Upper lobe of left lung (tissue), 6 donors: ENCODE measurements at regions not wholly inside any gene's neighbourhood (a gene's known extent, or its start where the extent isn't known, plus 50 kb on each side); places are given as distances from the start of the nearest gene placed in this dataset.

Experiments
- ATAC-seq, 2 donors: fragments of 200-7000 bp; cut with Tn5 transposase; one replicate each; pipeline ENCODE4 v1.9.1; 2022; ENCODE audit warnings: mild to moderate bottlenecking in 2 of 2, moderate library complexity in 2 of 2; ENCODE audit not compliant: low FRiP score in 2 of 2
- DNase-seq, 2 donors: peaks; one replicate each; pipeline ENCODE4 v3.0.0-alpha.2; 2019 to 2020
- H3K27ac ChIP-seq, 4 donors: fragments of 200-600 bp; sonication (generic); one replicate each; pipeline ENCODE4 v1.5.1; 2016 to 2019
- H3K27me3 ChIP-seq, 4 donors: fragments of 200-600 bp; sonication (generic); one replicate each; pipeline ENCODE4 v1.5.1; 2017 to 2019
- H3K36me3 ChIP-seq, 4 donors: fragments of 200-600 bp; sonication (generic); one replicate each; pipeline ENCODE4 v1.5.1; 2016 to 2019
- H3K4me1 ChIP-seq, 4 donors: fragments of 200-600 bp; sonication (generic); one replicate each; pipeline ENCODE4 v1.5.1; 2018 to 2019
- H3K4me3 ChIP-seq, 4 donors: fragments of 200-600 bp; sonication (generic); one replicate each; pipeline ENCODE4 v1.5.1; 2017 to 2019; ENCODE audit warnings: mild to moderate bottlenecking in 2 of 4, moderate library complexity in 1 of 4
- H3K9me3 ChIP-seq, 4 donors: fragments of 200-600 bp; sonication (generic); one replicate each; pipeline ENCODE4 v1.5.1; 2018 to 2019
- CTCF ChIP-seq, 6 experiments: fragments of 450-650 bp in 4 of 6; fragments of 200-600 bp in 2 of 6; sonication (generic) in 2 of 6; IDR thresholded peaks; one replicate each; pipeline ENCODE4 v1.5.1; 2016 to 2019; ENCODE audit warnings: antibody characterized with exemption in 6 of 6
- EP300 ChIP-seq, 4 donors: sonication (generic); formaldehyde crosslinking; IDR thresholded peaks; one replicate each; pipeline ENCODE4 v1.5.1; 2017; ENCODE audit warnings: antibody characterized with exemption in 4 of 4, control low read depth in 2 of 4
- POLR2A ChIP-seq, 4 donors: fragments of 450-650 bp; IDR thresholded peaks; one replicate each; pipeline ENCODE4 v1.5.1; 2016 to 2017; ENCODE audit warnings: antibody characterized with exemption in 4 of 4, mild to moderate bottlenecking in 2 of 4
- POLR2AphosphoS5 ChIP-seq, 2 donors: sonication (generic); formaldehyde crosslinking; IDR thresholded peaks; one replicate each; pipeline ENCODE4 v1.5.1; 2017; ENCODE audit warnings: antibody characterized with exemption in 2 of 2
- WGBS, 2 donors: methylation state at CpG; one replicate each; pipeline ENCODE4 v1.1.5; 2017 to 2018; 5-methylcytosine and 5-hydroxymethylcytosine counted together
- donor health status: DM: no; HTN: no; CAD: no; lungs with moderate emphysema.
- donor health status: DM: no; HTN: yes; CAD: no; lungs with severe emphysema.

GRCh38 chr16:85205747-85206471, 93.6 kb upstream of the CIBAR2 start:
- Histone ChIP-seq H3K27me3 (no peaks in the 10 kb centered on the region), H3K4me1 (peaks cover 25 to 37% (median 30%) of the 10 kb centered on the region in 4 donors)

GRCh38 chr16:85206472-85207356, 94.4 kb upstream of the CIBAR2 start:
- TF ChIP-seq POLR2AphosphoS5 (IDR thresholded peaks at IDR 0.05) (peak in 1 of 2 donors; percentile 44), CTCF (IDR thresholded peaks at IDR 0.05) (no peak), EP300 (IDR thresholded peaks at IDR 0.05) (no peak), POLR2A (IDR thresholded peaks at IDR 0.05) (no peak)
- Histone ChIP-seq H3K4me1 (peaks cover 25 to 41% (median 30%) of the 10 kb centered on the region in 4 donors), H3K9me3 (no peaks in the 10 kb centered on the region), H3K27me3 (no peaks in the 10 kb centered on the region), H3K27ac (peak overlapping the region in 3 of 4 donors; percentile 12 to 56 (median 48)), H3K4me3 (no peak overlapping the region), H3K36me3 (no peaks in the 10 kb centered on the region)
- ATAC-seq (peak; percentile 30 to 31), DNase-seq (peak; percentile 38 to 89)
- 26 to 50% methylated on average over 6 to 25 of the region's 31 CpGs for WGBS, 2 donors

More at GRCh38 chr16:85205747-85206471, 93.6 kb upstream of the CIBAR2 start:
- Histone ChIP-seq H3K36me3 (no peaks in the 10 kb centered on the region), H3K9me3 (no peaks in the 10 kb centered on the region), H3K4me3 (no peak overlapping the region), H3K27ac (peak overlapping the region in 3 of 4 donors; percentile 46 to 56 (median 48))
- 55 to 64% methylated on average over 21 to 22 of the region's 23 CpGs for WGBS, 2 donors
- ATAC-seq: no peak
- no peak for DNase-seq
- TF ChIP-seq EP300 (IDR thresholded peaks at IDR 0.05) (no peak), POLR2A (IDR thresholded peaks at IDR 0.05) (no peak), CTCF (IDR thresholded peaks at IDR 0.05) (no peak), POLR2AphosphoS5 (IDR thresholded peaks at IDR 0.05) (no peak)

GRCh38 chr16:85207357-85207921, 95.2 kb upstream of the CIBAR2 start:
- Histone ChIP-seq H3K4me1 (peaks cover 25 to 42% (median 30%) of the 10 kb centered on the region in 4 donors), H3K27me3 (no peaks in the 10 kb centered on the region), H3K4me3 (no peak overlapping the region), H3K36me3 (no peaks in the 10 kb centered on the region), H3K27ac (peak overlapping the region in 3 of 4 donors; percentile 12 to 56 (median 48)), H3K9me3 (no peaks in the 10 kb centered on the region)
- TF ChIP-seq POLR2A (IDR thresholded peaks at IDR 0.05) (no peak), EP300 (IDR thresholded peaks at IDR 0.05) (no peak), CTCF (IDR thresholded peaks at IDR 0.05) (no peak), POLR2AphosphoS5 (IDR thresholded peaks at IDR 0.05) (no peak)
- DNase-seq (peak in 1 of 2 donors; percentile 80), ATAC-seq (no peak)
- 81 to 92% methylated on average over 11 to 23 of the region's 24 CpGs for WGBS, 2 donors

GRCh38 chr16:85208181-85208580, 95.9 kb upstream of the CIBAR2 start:
- WGBS, 2 donors: 84 to 96% methylated on average over 8 to 17 of the region's 17 CpGs
- no peaks in the 10 kb centered on the region for H3K9me3 ChIP-seq
- H3K27me3 ChIP-seq: no peaks in the 10 kb centered on the region
- TF ChIP-seq CTCF (IDR thresholded peaks at IDR 0.05): no peak
- no peak for TF ChIP-seq POLR2AphosphoS5 (IDR thresholded peaks at IDR 0.05)
- TF ChIP-seq POLR2A (IDR thresholded peaks at IDR 0.05): no peak
- TF ChIP-seq EP300 (IDR thresholded peaks at IDR 0.05): no peak
- ATAC-seq (no peak), DNase-seq (peak in 1 of 2 donors; percentile 53)
- no peak overlapping the region for H3K4me3 ChIP-seq
- H3K27ac ChIP-seq: no peak overlapping the region
- no peaks in the 10 kb centered on the region for H3K36me3 ChIP-seq
- H3K4me1 ChIP-seq: peaks cover 22 to 43% (median 28%) of the 10 kb centered on the region in 4 donors
